HCT116 (cell line): ENCODE measurements at regions not wholly inside any gene's neighbourhood (a gene's known extent, or its start where the extent isn't known, plus 50 kb on each side); places are given as distances from the start of the nearest gene placed in this dataset.

ENCODE experiments used
- ATAC-seq: fragments of 200-7000 bp; cut with Tn5 transposase; 2 replicates; pipeline ENCODE4 v1.9.1; 2020; ENCODE audit warnings: mild to moderate bottlenecking, moderate library complexity
- BruUV-seq: library from RNA; stranded (reverse); fragments of 400-500 nt; replicated peaks from 2 replicates; lab custom pipeline; 2021; lab: Mats Ljungman, UMichigan
- CTCF ChIA-PET: fragments of 300-600 bp; sonication (Branson Sonifier 250); formaldehyde crosslinking; loops from one replicate; lab custom pipeline; 2021; ENCODE audit warnings: antibody characterized with exemption; lab: Charles Lee
- POLR2A ChIA-PET: fragments of 300-600, 350-600 bp; sonication (Branson Sonifier 250); formaldehyde crosslinking; loops from one replicate; lab custom pipeline; 2021; ENCODE audit warnings: antibody characterized with exemption; lab: Charles Lee
- RAD21 ChIA-PET, 2 experiments: fragments of 300-600 bp; sonication (Branson Sonifier 250); formaldehyde crosslinking; loops; one replicate each; lab custom pipeline; 2023; ENCODE audit warnings: low total read pairs in 2 of 2; ENCODE audit not compliant: uncharacterized antibody in 2 of 2, unreplicated experiment in 2 of 2, low non-redundant PET in 1 of 2; lab: Charles Lee
- DNase-seq: peaks from one replicate; pipeline ENCODE4 v3.0.0-alpha.2; 2010; ENCODE audit warnings: low read depth, low spot score
- H2AFZ ChIP-seq: fragments of 200-600 bp; shearing (Covaris generic), sonication (generic); 2 replicates; pipeline ENCODE4 v1.6.1; 2017; ENCODE audit warnings: low read depth, mixed run types, mixed read lengths, antibody characterized with exemption, low read length; ENCODE audit not compliant: poor library complexity, severe bottlenecking
- H3K27ac ChIP-seq: 2 replicates; pipeline ENCODE4 v1.5.1; 2012; ENCODE audit warnings: low read depth, low read length
- H3K27me3 ChIP-seq: fragments of 200-600 bp; sonication (generic); 2 replicates; pipeline ENCODE4 v1.6.1; 2016; ENCODE audit warnings: mixed run types, low read length, mixed read lengths; ENCODE audit not compliant: insufficient read depth
- H3K36me3 ChIP-seq, 2 experiments: fragments of 200-500 bp in 1 of 2; fragments of 200-600 bp in 1 of 2; sonication (Bioruptor generic) in 1 of 2; sonication (generic) in 1 of 2; 2 replicates each; pipeline versions ENCODE4 v1.5.1 to v1.6.1; 2014 to 2016; ENCODE audit warnings: low read length in 2 of 2, inconsistent platforms in 1 of 2, mixed read lengths in 1 of 2, mixed run types in 1 of 2; ENCODE audit not compliant: insufficient read depth in 2 of 2, control insufficient read depth in 1 of 2
- H3K4me1 ChIP-seq, 2 experiments: fragments of 200-600 bp in 1 of 2; sonication (generic) in 1 of 2; 2 replicates each; pipeline versions ENCODE4 v1.5.1 to v1.6.1; 2012 to 2017; ENCODE audit warnings: low read length in 2 of 2, inconsistent platforms in 1 of 2, mild to moderate bottlenecking in 1 of 2, mixed read lengths in 1 of 2, mixed run types in 1 of 2, moderate library complexity in 1 of 2; ENCODE audit not compliant: insufficient read depth in 2 of 2, control insufficient read depth in 1 of 2
- H3K4me2 ChIP-seq: fragments of 200-600 bp; sonication (generic); 2 replicates; pipeline ENCODE4 v1.6.1; 2017; ENCODE audit warnings: mixed run types, low read length, mixed read lengths
- H3K4me3 ChIP-seq, 2 experiments: fragments of 200-600 bp in 1 of 2; sonication (generic) in 1 of 2; replicated peaks in 1 of 2; 2 replicates each; pipeline ENCODE4 v1.5.1; 2011 to 2016; ENCODE audit warnings: low read length in 2 of 2, control low read depth in 1 of 2, low read depth in 1 of 2, mild to moderate bottlenecking in 1 of 2, mixed read lengths in 1 of 2, mixed run types in 1 of 2
- H3K79me2 ChIP-seq: fragments of 200-600 bp; sonication (generic); 2 replicates; pipeline ENCODE4 v1.6.1; 2017; ENCODE audit warnings: mild to moderate bottlenecking, mixed run types, low read length, moderate library complexity, mixed read lengths; ENCODE audit not compliant: insufficient read depth
- H3K9ac ChIP-seq: fragments of 200-600 bp; sonication (generic); 2 replicates; pipeline ENCODE4 v1.6.1; 2016; ENCODE audit warnings: low read length, mixed read lengths
- H3K9me2 ChIP-seq: fragments of 200-600 bp; sonication (generic), shearing (Covaris generic); 2 replicates; pipeline ENCODE4 v1.6.1; 2017; ENCODE audit warnings: mixed run types, mild to moderate bottlenecking, moderate library complexity; ENCODE audit not compliant: insufficient read depth
- H3K9me3 ChIP-seq, 2 experiments: fragments of 200-500 bp in 1 of 2; fragments of 200-600 bp in 1 of 2; sonication (Bioruptor generic) in 1 of 2; sonication (generic) in 1 of 2; 2 replicates each; pipeline ENCODE4 v1.6.1; 2014 to 2017; ENCODE audit warnings: low read length in 2 of 2, mixed read lengths in 2 of 2, inconsistent platforms in 1 of 2, low read depth in 1 of 2, mild to moderate bottlenecking in 1 of 2, mixed run types in 1 of 2, moderate library complexity in 1 of 2; ENCODE audit not compliant: control insufficient read depth in 1 of 2, insufficient read depth in 1 of 2
- H4K20me1 ChIP-seq: fragments of 200-600 bp; sonication (generic), shearing (Covaris generic); 2 replicates; pipeline ENCODE4 v1.6.1; 2017; ENCODE audit warnings: mixed run types, mild to moderate bottlenecking, moderate library complexity; ENCODE audit not compliant: insufficient read depth
- CBX3 ChIP-seq: IDR thresholded peaks from 2 replicates; pipeline ENCODE4 v1.6.1; 2012; ENCODE audit warnings: low read depth
- CEBPB ChIP-seq: IDR thresholded peaks from 2 replicates; pipeline ENCODE4 v1.6.1; 2012; ENCODE audit warnings: low read depth
- CTCF ChIP-seq, 3 experiments: fragments of 200-600 bp in 1 of 3; sonication (generic) in 1 of 3; IDR thresholded peaks in 2 of 3; conservative IDR thresholded peaks in 1 of 3; 2 replicates each; pipeline ENCODE4 v1.5.1; 2012 to 2017; ENCODE audit warnings: low read depth in 2 of 3, low read length in 2 of 3, antibody characterized with exemption in 1 of 3, borderline replicate concordance in 1 of 3, control low read depth in 1 of 3, mild to moderate bottlenecking in 1 of 3, mixed read lengths in 1 of 3, mixed run types in 1 of 3, moderate library complexity in 1 of 3; ENCODE audit not compliant: insufficient read depth in 1 of 3
- EGR1 ChIP-seq: IDR thresholded peaks from 2 replicates; pipeline ENCODE4 v1.6.1; 2012; ENCODE audit warnings: low read depth
- EZH2 ChIP-seq: fragments of 200-600 bp; sonication (generic); IDR thresholded peaks from 2 replicates; pipeline ENCODE4 v1.6.1; 2017; ENCODE audit warnings: antibody characterized with exemption, mixed run types
- EZH2phosphoT487 ChIP-seq: fragments of 200-600 bp; IDR thresholded peaks from 2 replicates; pipeline ENCODE4 v1.6.1; 2018; ENCODE audit warnings: antibody characterized with exemption, borderline replicate concordance
- FOSL1 ChIP-seq: IDR thresholded peaks from 2 replicates; pipeline ENCODE4 v1.6.1; 2012; ENCODE audit warnings: low read depth
- JUND ChIP-seq: IDR thresholded peaks from 2 replicates; pipeline ENCODE4 v1.6.1; 2012
- MAX ChIP-seq: IDR thresholded peaks from 2 replicates; pipeline ENCODE4 v1.6.1; 2012
- POLR2AphosphoS5 ChIP-seq: IDR thresholded peaks from 2 replicates; pipeline ENCODE4 v1.6.1; 2011; ENCODE audit warnings: mild to moderate bottlenecking, low read depth, low read length, moderate library complexity
- RAD21 ChIP-seq: IDR thresholded peaks from 2 replicates; pipeline ENCODE4 v1.6.1; 2012; ENCODE audit warnings: low read depth, mild to moderate bottlenecking
- REST ChIP-seq: IDR thresholded peaks from 2 replicates; pipeline ENCODE4 v1.6.1; 2012; ENCODE audit warnings: low read depth
- SIN3A ChIP-seq: IDR thresholded peaks from 2 replicates; pipeline ENCODE4 v1.6.1; 2012; ENCODE audit warnings: low read depth
- SRF ChIP-seq: IDR thresholded peaks from 2 replicates; pipeline ENCODE4 v1.6.1; 2012; ENCODE audit warnings: low read depth
- TCF7L2 ChIP-seq: IDR thresholded peaks from 2 replicates; pipeline ENCODE4 v1.7.0; 2011; ENCODE audit warnings: borderline replicate concordance, inconsistent platforms; ENCODE audit not compliant: insufficient read depth, insufficient read length; ENCODE audit errors: extremely low read depth
- ZFX ChIP-seq: fragments of 450-650 bp; IDR thresholded peaks from 2 replicates; pipeline ENCODE4 v1.6.1; 2017
- ZNF274 ChIP-seq: fragments of 200-500 bp; sonication (Bioruptor generic); IDR thresholded peaks from 2 replicates; pipeline ENCODE4 v1.6.1; 2014; ENCODE audit warnings: mild to moderate bottlenecking, low read depth, low read length, inconsistent platforms
- intact Hi-C: fragments of 100-400 bp; cut with micrococcal nuclease; formaldehyde crosslinking; loops from 2 replicates; pipeline ENCODE4 v1.10.0; 2022

GRCh38 chr2:217031445-217031844, 171.6 kb upstream of the TNP1 start:
- RAD21 ChIA-PET, result no interaction called here
- Histone ChIP-seq H3K4me1 (no peaks in the 10 kb centered on the region), H3K27ac (no peak overlapping the region), H2AFZ (no peak overlapping the region), H3K9ac (no peak overlapping the region)
- no TSS peak for BruUV-seq
- TF ChIP-seq EGR1 (no peak), FOSL1 (no peak), ZNF274 (no peak), SRF (no peak)
- TF ChIP-seq, all 23 proteins: peak for 0
- no peak overlapping the region for H3K4me2 ChIP-seq
- POLR2A ChIA-PET, result no interaction called here
- no peaks in the 10 kb centered on the region for H3K36me3 ChIP-seq
- no peak overlapping the region for H3K4me3 ChIP-seq
- H3K27me3 ChIP-seq, result peaks cover 89% of the 10 kb centered on the region
- DNase-seq, result no peak
- no peaks in the 10 kb centered on the region for H3K79me2 ChIP-seq
- no peaks in the 10 kb centered on the region; the same call in 1 of the 2 replicates for H4K20me1 ChIP-seq
- ATAC-seq, result no peak
- intact Hi-C loops, result no loop called here
- H3K9me3 ChIP-seq, result no peaks in the 10 kb centered on the region
- CTCF ChIA-PET, result no interaction called here
- H3K9me2 ChIP-seq, result no peaks in the 10 kb centered on the region

- no peaks in the 10 kb centered on the region for H3K9me2 ChIP-seq
- H2AFZ ChIP-seq, result no peak overlapping the region
- CTCF ChIA-PET, result no interaction called here
- no peak for DNase-seq
- no peaks in the 10 kb centered on the region; the same call in 1 of the 2 replicates for H4K20me1 ChIP-seq
- TF ChIP-seq JUND (no peak), SIN3A (no peak), RAD21 (no peak), REST (no peak), EGR1 (no peak), CEBPB (no peak), CTCF (IDR thresholded peaks at IDR 0.05 in 2 of 3, conservative IDR thresholded peaks at IDR 0.05 in 1 of 3; ENCODE audit: borderline replicate concordance in 1 of 3, insufficient read depth in 1 of 3, low read depth in 2 of 3, low read length in 2 of 3) (no peak), EZH2 (no peak), POLR2AphosphoS5 (no peak), FOSL1 (no peak), CBX3 (no peak), EZH2phosphoT487 (no peak), ZNF274 (no peak), MAX (no peak), TCF7L2 (no peak), ZFX (no peak)
- TF ChIP-seq, all 23 proteins: peak for 0
- H3K27me3 ChIP-seq, result peaks cover 87% of the 10 kb centered on the region
- H3K4me1 ChIP-seq, result no peaks in the 10 kb centered on the region
- H3K4me3 ChIP-seq, result no peak overlapping the region
- no peaks in the 10 kb centered on the region for H3K79me2 ChIP-seq
- RAD21 ChIA-PET, result no interaction called here
- no peaks in the 10 kb centered on the region for H3K36me3 ChIP-seq
- intact Hi-C loops, result no loop called here
- no peak overlapping the region for H3K27ac ChIP-seq
- no peak overlapping the region for H3K9ac ChIP-seq
- H3K4me2 ChIP-seq, result no peak overlapping the region
- BruUV-seq, result no TSS peak
- no peaks in the 10 kb centered on the region for H3K9me3 ChIP-seq
- no peak for ATAC-seq
- POLR2A ChIA-PET, result no interaction called here
Measured at GRCh38 chr2:217030081-217030480, 170.2 kb upstream of the TNP1 start.
